ENCODE measurements at regions not wholly inside any gene's neighbourhood (a gene's known extent, or its start where the extent isn't known, plus 50 kb on each side); places are given as distances from the start of the nearest gene placed in this dataset.

- H3K27me3 ChIP-seq, result no peaks in the 10 kb centered on the region
- no peaks in the 10 kb centered on the region for H3K9me3 ChIP-seq
- intact Hi-C loops (cut with DNase I; ENCODE audit: low total_unique reads), result no loop called here
- no peak for DNase-seq
- in situ Hi-C loops (cut with MboI; ENCODE audit: low pct_ligation_motif_present in 1 of 4, low pct_unique_long_range_greater_than_20kb in 1 of 4, low sequenced_read_pairs in 3 of 4), result no loop called here
- WGBS, 2 donors (ENCODE audit: low coverage in 1 of 2), result 87 to 94% methylated on average over 2 to 7 of the region's 7 CpGs
- no peaks in the 10 kb centered on the region for H3K36me3 ChIP-seq
- H3K4me3 ChIP-seq, result no peak overlapping the region
- peaks cover 0 to 3% (median 1%) of the 10 kb centered on the region in 4 donors for H3K4me1 ChIP-seq
- no peak overlapping the region for H3K27ac ChIP-seq
- TF ChIP-seq EP300 (IDR thresholded peaks at IDR 0.05; ENCODE audit: low read depth) (no peak), POLR2A (IDR thresholded peaks at IDR 0.05) (no peak), CTCF (IDR thresholded peaks at IDR 0.05) (no peak), POLR2AphosphoS5 (IDR thresholded peaks at IDR 0.05) (no peak)
Measured at GRCh38 chr10:113967126-113967525, 76.5 kb upstream of the ADRB1 start.

- Histone ChIP-seq H3K36me3 (no peaks in the 10 kb centered on the region), H3K27me3 (no peaks in the 10 kb centered on the region), H3K9me3 (no peaks in the 10 kb centered on the region), H3K4me1 (no peaks in the 10 kb centered on the region), H3K4me3 (no peak overlapping the region), H3K27ac (no peak overlapping the region)
- no peak for DNase-seq
- TF ChIP-seq POLR2A (IDR thresholded peaks at IDR 0.05) (no peak), CTCF (IDR thresholded peaks at IDR 0.05) (no peak), EP300 (IDR thresholded peaks at IDR 0.05; ENCODE audit: low read depth) (no peak), POLR2AphosphoS5 (IDR thresholded peaks at IDR 0.05) (no peak)
- in situ Hi-C loops (cut with MboI; ENCODE audit: low pct_ligation_motif_present in 1 of 4, low pct_unique_long_range_greater_than_20kb in 1 of 4, low sequenced_read_pairs in 3 of 4) (no loop called here), intact Hi-C loops (cut with DNase I; ENCODE audit: low total_unique reads) (no loop called here)
Measured at GRCh38 chr10:113970641-113971040, 73.0 kb upstream of the ADRB1 start.

- WGBS, 2 donors (ENCODE audit: low coverage in 1 of 2), result 90 to 92% methylated on average over 3 of the region's 3 CpGs
- TF ChIP-seq EP300 (IDR thresholded peaks at IDR 0.05; ENCODE audit: low read depth) (no peak), POLR2AphosphoS5 (IDR thresholded peaks at IDR 0.05) (no peak), CTCF (IDR thresholded peaks at IDR 0.05) (no peak), POLR2A (IDR thresholded peaks at IDR 0.05) (no peak)
Measured at GRCh38 chr10:113971349-113971973, 72.2 kb upstream of the ADRB1 start.

GRCh38 chr10:113977174-113977573, 66.5 kb upstream of the ADRB1 start:
- DNase-seq, result no peak
- no peaks in the 10 kb centered on the region for H3K36me3 ChIP-seq
- no peak overlapping the region for H3K4me3 ChIP-seq
- no peak overlapping the region for H3K27ac ChIP-seq
- H3K27me3 ChIP-seq, result no peaks in the 10 kb centered on the region
- WGBS, 2 donors (ENCODE audit: low coverage in 1 of 2), result 94 to 96% methylated on average over 7 of the region's 7 CpGs
- TF ChIP-seq CTCF (IDR thresholded peaks at IDR 0.05) (no peak), POLR2A (IDR thresholded peaks at IDR 0.05) (no peak), EP300 (IDR thresholded peaks at IDR 0.05; ENCODE audit: low read depth) (no peak), POLR2AphosphoS5 (IDR thresholded peaks at IDR 0.05) (no peak)
- intact Hi-C loops (cut with DNase I; ENCODE audit: low total_unique reads), result no loop called here
- no peaks in the 10 kb centered on the region for H3K4me1 ChIP-seq
- in situ Hi-C loops (cut with MboI; ENCODE audit: low pct_ligation_motif_present in 1 of 4, low pct_unique_long_range_greater_than_20kb in 1 of 4, low sequenced_read_pairs in 3 of 4), result no loop called here
- no peaks in the 10 kb centered on the region for H3K9me3 ChIP-seq

More at GRCh38 chr10:113971349-113971973, 72.2 kb upstream of the ADRB1 start:
- Histone ChIP-seq H3K27me3 (no peaks in the 10 kb centered on the region), H3K9me3 (no peaks in the 10 kb centered on the region), H3K4me1 (no peaks in the 10 kb centered on the region), H3K36me3 (no peaks in the 10 kb centered on the region), H3K27ac (no peak overlapping the region), H3K4me3 (no peak overlapping the region)
- DNase-seq, result no peak
- in situ Hi-C loops (cut with MboI; ENCODE audit: low pct_ligation_motif_present in 1 of 4, low pct_unique_long_range_greater_than_20kb in 1 of 4, low sequenced_read_pairs in 3 of 4), result no loop called here
- intact Hi-C loops (cut with DNase I; ENCODE audit: low total_unique reads), result no loop called here

Data from transverse colon (tissue), 4 donors.